Ovary (tissue), 7 donors: ENCODE measurements at regions not wholly inside any gene's neighbourhood (a gene's known extent, or its start where the extent isn't known, plus 50 kb on each side); places are given as distances from the start of the nearest gene placed in this dataset.
"Not testable (repeated sequence)": the region's sequence is repeated elsewhere in the genome, so short reads cannot be mapped to it uniquely, and the experiment has no call there.

Experiments used
- DNase-seq, 5 donors: peaks; one replicate each; pipeline ENCODE4 v3.0.0-alpha.2; 2019 to 2020
- H3K27ac ChIP-seq, 2 donors: fragments of 200-600 bp; one replicate each; pipeline versions ENCODE4 v1.5.1 to v1.8.0; 2019 to 2022
- H3K27me3 ChIP-seq: fragments of 200-600 bp; one replicate; pipeline ENCODE4 v1.8.0; 2022
- H3K36me3 ChIP-seq: fragments of 200-600 bp; sonication (generic); one replicate; pipeline ENCODE4 v1.5.1; 2019
- H3K4me1 ChIP-seq: one replicate; pipeline ENCODE4 v1.8.1; 2013; ENCODE audit warnings: mild to moderate bottlenecking, moderate library complexity; ENCODE audit not compliant: insufficient read depth
- H3K4me3 ChIP-seq: fragments of 200-600 bp; sonication (generic); one replicate; pipeline ENCODE4 v1.5.1; 2017
- H3K9me3 ChIP-seq, 2 donors: fragments of 200-600 bp in 1 of 2; sonication (generic) in 1 of 2; one replicate each; pipeline versions ENCODE4 v1.5.1 to v1.8.1; 2013 to 2019; ENCODE audit warnings: mild to moderate bottlenecking in 1 of 2, moderate library complexity in 1 of 2
- CTCF ChIP-seq, 3 donors: fragments of 450-650 bp in 2 of 3; fragments of 200-600 bp in 1 of 3; IDR thresholded peaks; one replicate each; pipeline versions ENCODE4 v1.5.1 to v1.8.0; 2016 to 2022; ENCODE audit warnings: antibody characterized with exemption in 3 of 3, mild to moderate bottlenecking in 1 of 3
- EP300 ChIP-seq: sonication (generic); formaldehyde crosslinking; IDR thresholded peaks from one replicate; pipeline ENCODE4 v1.6.1; 2017; ENCODE audit warnings: antibody characterized with exemption
- POLR2A ChIP-seq: fragments of 450-650 bp; IDR thresholded peaks from one replicate; pipeline ENCODE4 v1.6.1; 2017; ENCODE audit warnings: antibody characterized with exemption, mild to moderate bottlenecking, moderate library complexity
- WGBS, 3 donors: extraction: QIAGEN DNeasy Blood & Tissue Kit in 1 of 3; methylation state at CpG; one replicate each; pipeline versions ENCODE4 v1.1.5 to v1.1.7; 2013 to 2017; 5-methylcytosine and 5-hydroxymethylcytosine counted together
- intact Hi-C, 4 donors: fragments of 100-400 bp; cut with DNase I; formaldehyde crosslinking; loops; one replicate each; pipeline versions ENCODE4 v1.11.0 to v1.15.1; 2022 to 2023
- donor health status: DM: no; HTN: no; CAD: no; lungs with moderate emphysema.
- donor health status: DM: no; HTN: no; CAD: no.
- donor health status: Bipolar disorder and iron deficiency.
- donor health status: DM: no; HTN: no; CAD: no.
- donor health status: DM: yes; HTN: yes; CAD: no.

GRCh38 chr9:74138182-74138581, 359.0 kb upstream of the RORB start:
- Histone ChIP-seq H3K36me3 (no peaks in the 10 kb centered on the region), H3K9me3 (no peaks in the 10 kb centered on the region), H3K4me3 (no peak overlapping the region), H3K27ac (no peak overlapping the region), H3K27me3 (no peaks in the 10 kb centered on the region), H3K4me1 (no peaks in the 10 kb centered on the region)
- WGBS, 3 donors: 79 to 86% (median 81%) methylated on average over 2 of the region's 2 CpGs
- TF ChIP-seq POLR2A (no peak), EP300 (no peak), CTCF (IDR thresholded peaks at IDR 0.05) (no peak)
- intact Hi-C loops: no loop called here
- DNase-seq: no peak

GRCh38 chr9:74140141-74140540, 357.0 kb upstream of the RORB start:
- H3K36me3 ChIP-seq: no peaks in the 10 kb centered on the region
- intact Hi-C loops: no loop called here
- no peaks in the 10 kb centered on the region for H3K27me3 ChIP-seq
- no peak overlapping the region for H3K27ac ChIP-seq
- H3K4me1 ChIP-seq: no peaks in the 10 kb centered on the region
- 60 to 80% (median 60%) methylated on average over 2 of the region's 2 CpGs for WGBS, 3 donors
- H3K9me3 ChIP-seq: no peaks in the 10 kb centered on the region
- DNase-seq: no peak
- H3K4me3 ChIP-seq: no peak overlapping the region
- TF ChIP-seq CTCF (IDR thresholded peaks at IDR 0.05) (no peak), EP300 (no peak), POLR2A (no peak)

GRCh38 chr9:74147906-74148305, 349.2 kb upstream of the RORB start:
- intact Hi-C loops: no loop called here
- no peak for DNase-seq
- WGBS, 3 donors: 79 to 90% (median 87%) methylated on average over 1 of the region's 1 CpG
- H3K27me3 ChIP-seq: no peaks in the 10 kb centered on the region
- no peak for TF ChIP-seq CTCF (IDR thresholded peaks at IDR 0.05)
- TF ChIP-seq POLR2A: no peak
- no peak for TF ChIP-seq EP300
- no peak overlapping the region for H3K27ac ChIP-seq
- H3K36me3 ChIP-seq: no peaks in the 10 kb centered on the region
- H3K4me3 ChIP-seq: no peak overlapping the region
- H3K4me1 ChIP-seq: no peaks in the 10 kb centered on the region
- H3K9me3 ChIP-seq: no peaks in the 10 kb centered on the region

- TF ChIP-seq EP300 (no peak), POLR2A (no peak), CTCF (IDR thresholded peaks at IDR 0.05) (no peak)
- Histone ChIP-seq H3K27ac (no peak overlapping the region), H3K4me3 (no peak overlapping the region), H3K27me3 (no peaks in the 10 kb centered on the region), H3K4me1 (no peaks in the 10 kb centered on the region), H3K36me3 (no peaks in the 10 kb centered on the region), H3K9me3 (no peaks in the 10 kb centered on the region)
- WGBS, 3 donors: 73 to 79% (median 76%) methylated on average over 3 of the region's 3 CpGs
- intact Hi-C loops: no loop called here
- no peak for DNase-seq
Observed at GRCh38 chr9:74172874-74173273, 324.3 kb upstream of the RORB start.

- no peak for DNase-seq
- no peaks in the 10 kb centered on the region for H3K27me3 ChIP-seq
- WGBS, 3 donors: 84 to 85% (median 85%) methylated on average over 5 of the region's 5 CpGs
- no peaks in the 10 kb centered on the region for H3K36me3 ChIP-seq
- H3K4me3 ChIP-seq: no peak overlapping the region
- H3K4me1 ChIP-seq: no peaks in the 10 kb centered on the region
- H3K27ac ChIP-seq: no peak overlapping the region
- TF ChIP-seq POLR2A (no peak), CTCF (IDR thresholded peaks at IDR 0.05) (no peak), EP300 (no peak)
- intact Hi-C loops: no loop called here
- H3K9me3 ChIP-seq: no peaks in the 10 kb centered on the region
Observed at GRCh38 chr9:74173284-74173683, 323.9 kb upstream of the RORB start.

GRCh38 chr9:74197771-74198170, 299.4 kb upstream of the RORB start:
- H3K4me3 ChIP-seq, DNase-seq, H3K4me1 ChIP-seq, intact Hi-C loops, H3K9me3 ChIP-seq, H3K27me3 ChIP-seq, H3K27ac ChIP-seq, H3K36me3 ChIP-seq: not testable (repeated sequence)
- WGBS, 3 donors: 91 to 94% (median 92%) methylated on average over 5 to 21 of the region's 24 CpGs
